Activated CD4-positive, alpha-beta memory T cell treated with anti-CD3 and anti-CD28 coated beads for 36 hours (primary cell): ENCODE measurements at regions not wholly inside any gene's neighbourhood (a gene's known extent, or its start where the extent isn't known, plus 50 kb on each side); places are given as distances from the start of the nearest gene placed in this dataset.

Experiments
- CTCF ChIA-PET: fragments of 350-600 bp; sonication (Branson Sonifier 250); formaldehyde crosslinking; loops from one replicate; lab custom pipeline; 2021; ENCODE audit warnings: antibody characterized with exemption, inconsistent platforms; lab: Charles Lee
- POLR2A ChIA-PET: fragments of 350-600 bp; sonication (Branson Sonifier 250); formaldehyde crosslinking; loops from one replicate; lab custom pipeline; 2021; ENCODE audit warnings: antibody characterized with exemption; lab: Charles Lee
- DNase-seq: peaks from one replicate; pipeline ENCODE4 v3.0.0-alpha.2; 2020
- H3K27ac Mint-ChIP-seq: one replicate; pipeline ENCODE4 v1.8.0; 2021; ENCODE audit warnings: mixed read lengths
- H3K27me3 Mint-ChIP-seq: one replicate; pipeline ENCODE4 v1.8.0; 2021; ENCODE audit warnings: mixed read lengths
- H3K36me3 Mint-ChIP-seq: one replicate; pipeline ENCODE4 v1.8.0; 2021; ENCODE audit warnings: mixed read lengths
- H3K4me1 Mint-ChIP-seq: one replicate; pipeline ENCODE4 v1.8.0; 2021; ENCODE audit warnings: low read depth, mixed read lengths
- H3K4me3 Mint-ChIP-seq: one replicate; pipeline ENCODE4 v1.8.0; 2021; ENCODE audit warnings: mild to moderate bottlenecking, mixed read lengths
- H3K9me3 Mint-ChIP-seq: one replicate; pipeline ENCODE4 v1.8.0; 2021; ENCODE audit warnings: mixed read lengths
- intact Hi-C: fragments of 100-400 bp; cut with micrococcal nuclease; formaldehyde crosslinking; loops from one replicate; pipeline ENCODE4 v1.15.1; 2023

DNA sequence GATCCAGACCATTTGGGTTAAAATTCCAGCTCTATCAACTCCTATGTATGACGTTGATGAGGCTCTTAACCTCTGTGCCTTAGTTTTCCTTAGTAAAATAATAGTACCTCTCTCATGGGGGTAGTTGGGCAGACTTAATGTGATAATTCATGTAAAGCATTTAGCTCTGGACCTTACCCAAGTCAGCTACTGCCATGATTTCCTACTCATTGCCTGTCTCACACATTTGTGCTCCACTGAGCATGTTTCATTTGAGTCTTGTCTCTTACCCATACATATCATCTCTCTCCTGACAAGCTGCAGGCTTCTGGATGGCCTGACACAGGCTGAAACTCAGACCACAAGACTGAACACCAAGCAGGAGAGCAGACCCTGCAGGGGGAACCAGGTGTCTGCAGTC lies 77.7 kb upstream of the ZBTB40 start:
- no peak overlapping the region for H3K27ac Mint-ChIP-seq
- intact Hi-C loops: no loop called here
- POLR2A ChIA-PET: no interaction called here
- H3K4me1 Mint-ChIP-seq: no peaks in the 10 kb centered on the region
- H3K27me3 Mint-ChIP-seq: peaks cover 8% of the 10 kb centered on the region
- peaks cover 10% of the 10 kb centered on the region for H3K9me3 Mint-ChIP-seq
- CTCF ChIA-PET: no interaction called here
- no peaks in the 10 kb centered on the region for H3K36me3 Mint-ChIP-seq
- DNase-seq: no peak
- H3K4me3 Mint-ChIP-seq: no peak overlapping the region

DNA sequence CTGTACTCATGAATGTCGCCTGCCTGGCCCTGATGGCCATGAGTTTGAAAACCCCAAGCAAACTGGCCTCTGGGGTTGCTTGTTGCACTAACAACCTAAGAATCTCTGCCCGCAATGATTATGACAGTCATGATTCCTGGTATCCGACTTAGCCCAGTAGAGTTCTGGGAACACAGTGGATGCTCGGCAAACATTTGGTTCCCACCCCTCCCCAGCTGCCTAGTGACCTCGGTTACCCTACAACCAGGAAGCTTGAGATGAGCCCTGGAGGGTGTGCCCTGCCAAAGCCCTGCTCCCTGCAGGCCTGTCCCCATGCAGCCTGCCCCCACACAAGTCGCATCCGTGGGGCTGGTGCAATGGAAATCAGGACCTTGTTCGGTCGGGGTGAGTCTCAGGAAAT lies 76.0 kb upstream of the ZBTB40 start:
- H3K27ac Mint-ChIP-seq: no peak overlapping the region
- H3K4me3 Mint-ChIP-seq: no peak overlapping the region
- CTCF ChIA-PET: no interaction called here
- no peaks in the 10 kb centered on the region for H3K36me3 Mint-ChIP-seq
- peaks cover 10% of the 10 kb centered on the region for H3K9me3 Mint-ChIP-seq
- H3K27me3 Mint-ChIP-seq: peaks cover 8% of the 10 kb centered on the region
- DNase-seq: no peak
- POLR2A ChIA-PET: no interaction called here
- no peaks in the 10 kb centered on the region for H3K4me1 Mint-ChIP-seq
- intact Hi-C loops: no loop called here

DNA sequence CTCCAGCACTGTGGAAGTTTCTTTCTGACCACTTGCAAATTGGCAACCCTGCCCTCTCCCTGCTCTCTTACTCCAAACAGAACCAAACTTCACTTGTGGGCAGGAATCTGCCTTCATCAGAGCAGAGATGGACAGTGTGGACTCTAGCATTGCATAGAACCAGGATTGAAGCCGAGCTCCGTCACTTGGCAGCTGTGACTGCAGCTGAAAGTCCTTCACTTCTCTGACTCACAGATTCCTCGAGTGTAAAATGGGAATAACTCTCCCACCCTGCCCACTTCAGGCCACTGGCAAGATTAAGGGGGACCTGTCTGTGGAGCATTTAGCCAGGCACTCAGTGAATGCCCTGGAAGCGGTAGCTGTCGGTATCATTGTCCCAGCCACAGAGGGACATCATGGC lies 75.7 kb upstream of the ZBTB40 start:
- Mint-ChIP-seq H3K4me1 (no peaks in the 10 kb centered on the region), H3K27me3 (peaks cover 8% of the 10 kb centered on the region), H3K36me3 (no peaks in the 10 kb centered on the region), H3K9me3 (peaks cover 10% of the 10 kb centered on the region), H3K4me3 (no peak overlapping the region), H3K27ac (no peak overlapping the region)
- intact Hi-C loops: no loop called here
- ChIA-PET POLR2A (no interaction called here), CTCF (no interaction called here)
- DNase-seq: no peak

DNA sequence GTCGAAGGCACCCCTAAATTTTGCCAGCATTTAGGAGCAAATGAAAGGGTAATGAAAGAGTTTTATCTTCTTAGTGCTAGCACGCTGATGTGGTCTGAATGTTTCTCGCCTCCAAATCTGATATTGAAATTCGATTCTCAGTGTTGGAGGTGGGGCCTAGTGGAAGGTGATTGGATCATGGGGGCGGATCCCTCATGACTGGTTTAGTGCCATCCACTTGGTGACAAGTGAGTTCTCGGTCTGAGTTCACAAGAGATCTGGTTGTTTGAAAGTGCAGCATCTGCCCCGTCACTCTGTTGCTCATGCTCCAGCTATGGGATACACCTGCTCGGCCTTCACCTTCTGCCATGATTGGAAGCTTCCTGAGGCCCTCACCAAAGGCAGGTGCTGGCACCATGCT lies 75.1 kb upstream of the ZBTB40 start:
- H3K9me3 Mint-ChIP-seq: peaks cover 10% of the 10 kb centered on the region
- CTCF ChIA-PET: no interaction called here

DNA sequence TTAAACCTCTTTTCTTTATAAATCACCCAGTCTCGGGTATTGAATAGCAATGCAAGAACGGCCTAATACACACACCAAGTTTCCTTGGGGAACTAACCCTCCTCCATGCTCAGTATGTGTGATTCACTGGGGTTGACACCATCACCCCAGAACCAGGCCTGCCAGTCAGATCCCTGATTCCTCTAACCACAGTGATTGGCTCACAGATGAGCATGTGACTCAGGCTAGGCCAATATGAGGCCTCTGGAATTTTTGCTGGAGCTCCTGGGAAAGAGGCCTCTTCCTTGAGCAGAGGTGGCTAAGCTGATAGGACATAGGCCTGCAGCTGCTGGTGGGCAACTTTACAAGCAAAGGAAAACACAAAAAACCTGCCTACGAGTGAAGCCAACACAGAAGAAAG lies 74.7 kb upstream of the ZBTB40 start:
- CTCF ChIA-PET: no interaction called here
- DNase-seq: no peak
- H3K4me1 Mint-ChIP-seq: no peaks in the 10 kb centered on the region
- no peak overlapping the region for H3K4me3 Mint-ChIP-seq
- H3K9me3 Mint-ChIP-seq: peaks cover 10% of the 10 kb centered on the region
- peaks cover 11% of the 10 kb centered on the region for H3K27me3 Mint-ChIP-seq
- no peaks in the 10 kb centered on the region for H3K36me3 Mint-ChIP-seq
- POLR2A ChIA-PET: no interaction called here
- intact Hi-C loops: no loop called here
- no peak overlapping the region for H3K27ac Mint-ChIP-seq

More for the DNA sequence above, 75.1 kb upstream of the ZBTB40 start:
- no peak overlapping the region for H3K4me3 Mint-ChIP-seq
- POLR2A ChIA-PET: no interaction called here
- H3K27me3 Mint-ChIP-seq: peaks cover 8% of the 10 kb centered on the region
- H3K36me3 Mint-ChIP-seq: no peaks in the 10 kb centered on the region
- H3K4me1 Mint-ChIP-seq: no peaks in the 10 kb centered on the region
- no peak for DNase-seq
- intact Hi-C loops: no loop called here
- H3K27ac Mint-ChIP-seq: no peak overlapping the region

DNA sequence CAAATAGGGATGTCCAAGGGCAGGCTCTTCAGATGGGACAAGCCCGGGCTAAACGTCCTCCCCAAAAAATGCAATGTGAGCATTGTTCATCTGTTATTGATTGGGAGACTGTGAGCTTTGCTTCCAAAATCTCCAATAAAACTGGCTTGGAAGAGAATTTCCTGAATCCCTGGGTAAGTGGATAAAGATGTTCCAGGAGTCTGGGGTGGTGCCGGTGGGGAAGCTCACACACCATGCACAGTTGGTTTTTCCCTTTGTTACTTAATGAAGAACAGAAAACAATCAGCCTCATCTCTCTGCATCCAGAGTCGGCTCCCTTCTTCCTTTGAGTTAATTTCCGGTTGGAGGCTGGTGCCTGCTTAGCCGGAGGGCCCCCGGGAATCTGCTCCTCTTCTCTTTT lies 72.1 kb upstream of the ZBTB40 start:
- no peak for DNase-seq
- no peaks in the 10 kb centered on the region for H3K4me1 Mint-ChIP-seq
- H3K27me3 Mint-ChIP-seq: peaks cover 10% of the 10 kb centered on the region
- ChIA-PET POLR2A (no interaction called here), CTCF (no interaction called here)
- no peaks in the 10 kb centered on the region for H3K36me3 Mint-ChIP-seq
- intact Hi-C loops: no loop called here
- H3K4me3 Mint-ChIP-seq: no peak overlapping the region
- no peak overlapping the region for H3K27ac Mint-ChIP-seq
- no peaks in the 10 kb centered on the region for H3K9me3 Mint-ChIP-seq

DNA sequence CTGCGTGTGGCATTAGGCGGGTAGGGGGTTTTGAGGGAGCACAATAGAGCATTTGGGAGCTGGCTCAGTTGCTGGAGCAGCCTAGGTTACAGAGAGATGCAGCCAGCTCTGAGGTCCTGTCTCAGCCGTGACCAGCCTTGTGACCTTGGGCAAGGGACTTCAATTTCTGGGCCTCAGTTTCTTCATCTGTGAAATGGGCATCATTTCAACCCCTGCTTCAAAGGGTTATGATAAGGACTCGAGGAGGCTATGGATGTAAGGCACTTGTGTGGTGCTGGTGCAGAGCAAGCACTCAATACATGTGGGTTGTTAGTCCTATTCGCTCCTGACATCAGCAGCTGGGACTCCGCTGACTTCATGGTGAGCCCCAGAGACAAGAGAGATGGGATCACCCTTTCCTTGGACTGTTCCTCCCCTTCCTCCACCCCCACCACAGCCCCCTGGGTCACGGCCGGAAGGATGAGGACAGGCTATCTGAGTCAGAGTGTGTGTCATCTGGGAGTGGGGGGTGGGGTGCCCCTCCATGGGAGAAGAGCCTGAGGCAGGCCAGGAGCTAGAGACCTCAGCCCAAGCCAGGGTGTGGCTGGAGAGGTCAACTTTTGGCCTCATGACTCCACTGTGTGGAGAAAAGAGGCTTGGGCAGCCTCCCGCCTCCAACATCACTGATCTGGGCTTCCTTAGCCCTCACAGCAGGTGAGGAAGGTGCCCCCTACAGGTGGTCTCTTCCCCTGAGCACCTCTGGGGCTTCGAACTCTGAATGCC lies 71.4 kb upstream of the ZBTB40 start:
- intact Hi-C loops: no loop called here
- no peak for DNase-seq
- H3K4me3 Mint-ChIP-seq: no peak overlapping the region
- peaks cover 10% of the 10 kb centered on the region for H3K27me3 Mint-ChIP-seq
- ChIA-PET POLR2A (no interaction called here), CTCF (no interaction called here)
- no peaks in the 10 kb centered on the region for H3K36me3 Mint-ChIP-seq
- no peaks in the 10 kb centered on the region for H3K9me3 Mint-ChIP-seq
- no peaks in the 10 kb centered on the region for H3K4me1 Mint-ChIP-seq
- H3K27ac Mint-ChIP-seq: no peak overlapping the region

DNA sequence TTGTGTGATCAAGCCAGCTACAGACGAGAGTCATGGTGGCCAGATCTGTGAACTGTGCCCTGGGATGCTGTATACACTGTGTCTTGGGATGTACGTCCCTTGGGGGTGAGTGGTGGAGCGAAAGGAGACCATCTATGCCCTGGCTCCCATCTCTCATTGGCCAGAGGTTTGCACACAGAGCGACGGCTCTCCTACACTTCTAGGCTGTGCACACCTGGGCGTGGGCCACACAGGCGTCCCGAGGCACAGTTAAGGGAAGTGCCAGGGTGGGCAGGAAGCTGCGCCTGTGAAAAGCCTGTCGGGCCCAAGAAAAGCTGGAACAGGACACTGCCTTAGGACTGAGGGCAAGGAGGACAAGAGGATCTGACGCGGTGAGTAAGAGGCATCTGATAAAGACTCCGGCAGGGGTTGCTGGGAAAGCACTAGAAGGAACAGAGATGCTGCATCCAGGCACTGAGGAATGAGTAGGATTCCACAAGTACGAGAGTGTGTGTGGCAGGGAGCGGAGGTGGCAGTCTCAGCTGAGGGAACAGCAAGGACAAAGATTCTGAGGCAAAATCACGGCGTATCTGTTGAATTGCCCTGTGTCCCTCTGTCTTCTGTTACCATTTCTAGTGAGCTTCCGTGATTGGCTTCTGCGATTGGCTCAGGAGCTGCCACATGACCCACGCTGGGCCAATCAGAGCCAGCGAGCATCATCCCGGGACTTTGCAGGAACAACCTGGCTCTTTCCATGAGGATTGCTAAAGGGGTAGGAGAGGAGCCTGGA lies 67.9 kb upstream of the ZBTB40 start:
- Mint-ChIP-seq H3K9me3 (no peaks in the 10 kb centered on the region), H3K4me1 (no peaks in the 10 kb centered on the region), H3K27me3 (peaks cover 26% of the 10 kb centered on the region), H3K27ac (no peak overlapping the region), H3K4me3 (no peak overlapping the region), H3K36me3 (no peaks in the 10 kb centered on the region)
- CTCF ChIA-PET: no interaction called here
- POLR2A ChIA-PET: no interaction called here
- no peak for DNase-seq
- intact Hi-C loops: no loop called here

DNA sequence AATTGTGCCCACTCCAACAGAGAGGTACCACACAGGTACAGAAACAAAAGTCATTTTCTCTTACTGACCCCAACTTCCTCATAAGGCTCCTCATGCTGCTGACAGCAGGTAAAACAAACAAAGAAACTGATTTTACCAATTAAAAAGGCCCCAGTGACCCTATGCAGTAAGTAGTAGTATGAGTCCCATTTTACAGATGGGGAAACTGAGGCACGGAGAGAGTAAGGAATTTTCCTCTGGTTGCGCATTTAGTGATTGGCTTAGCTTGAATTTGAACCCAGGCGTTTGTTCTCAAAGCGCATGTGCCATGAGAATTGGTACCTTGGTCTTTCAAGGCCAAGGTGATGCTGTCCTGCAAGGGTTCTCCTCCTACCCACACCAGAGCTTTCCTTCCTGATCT lies 66.1 kb upstream of the ZBTB40 start:
- H3K4me1 Mint-ChIP-seq: no peaks in the 10 kb centered on the region
- ChIA-PET POLR2A (no interaction called here), CTCF (no interaction called here)
- no peaks in the 10 kb centered on the region for H3K9me3 Mint-ChIP-seq
- no peak overlapping the region for H3K4me3 Mint-ChIP-seq
- no peak overlapping the region for H3K27ac Mint-ChIP-seq
- peaks cover 27% of the 10 kb centered on the region for H3K27me3 Mint-ChIP-seq
- H3K36me3 Mint-ChIP-seq: no peaks in the 10 kb centered on the region
- DNase-seq: no peak
- intact Hi-C loops: no loop called here

DNA sequence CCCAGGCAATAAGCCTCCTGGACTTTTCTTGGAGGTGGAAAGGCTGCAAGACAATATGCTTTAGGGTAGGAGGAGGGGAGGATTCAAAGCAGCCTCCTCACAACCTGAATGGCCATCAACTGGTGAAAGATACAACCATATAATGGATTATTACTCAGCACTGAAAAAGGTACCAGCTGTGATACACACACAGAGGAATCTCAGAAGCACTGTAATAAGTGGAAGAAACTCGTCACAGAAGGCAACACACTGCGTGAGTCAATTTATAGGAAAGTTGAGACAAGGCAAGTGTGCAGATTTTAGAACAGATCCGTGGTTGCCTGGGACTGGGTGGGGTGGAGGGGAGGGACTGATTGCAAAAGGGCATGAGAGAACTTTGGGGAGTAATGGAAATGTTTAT lies 64.9 kb upstream of the ZBTB40 start:
- H3K4me3 Mint-ChIP-seq: no peak overlapping the region
- H3K27me3 Mint-ChIP-seq: peaks cover 31% of the 10 kb centered on the region
- H3K36me3 Mint-ChIP-seq: no peaks in the 10 kb centered on the region
- no peak for DNase-seq
- H3K4me1 Mint-ChIP-seq: no peaks in the 10 kb centered on the region
- ChIA-PET POLR2A (no interaction called here), CTCF (no interaction called here)
- H3K27ac Mint-ChIP-seq: no peak overlapping the region
- H3K9me3 Mint-ChIP-seq: no peaks in the 10 kb centered on the region
- intact Hi-C loops: no loop called here

DNA sequence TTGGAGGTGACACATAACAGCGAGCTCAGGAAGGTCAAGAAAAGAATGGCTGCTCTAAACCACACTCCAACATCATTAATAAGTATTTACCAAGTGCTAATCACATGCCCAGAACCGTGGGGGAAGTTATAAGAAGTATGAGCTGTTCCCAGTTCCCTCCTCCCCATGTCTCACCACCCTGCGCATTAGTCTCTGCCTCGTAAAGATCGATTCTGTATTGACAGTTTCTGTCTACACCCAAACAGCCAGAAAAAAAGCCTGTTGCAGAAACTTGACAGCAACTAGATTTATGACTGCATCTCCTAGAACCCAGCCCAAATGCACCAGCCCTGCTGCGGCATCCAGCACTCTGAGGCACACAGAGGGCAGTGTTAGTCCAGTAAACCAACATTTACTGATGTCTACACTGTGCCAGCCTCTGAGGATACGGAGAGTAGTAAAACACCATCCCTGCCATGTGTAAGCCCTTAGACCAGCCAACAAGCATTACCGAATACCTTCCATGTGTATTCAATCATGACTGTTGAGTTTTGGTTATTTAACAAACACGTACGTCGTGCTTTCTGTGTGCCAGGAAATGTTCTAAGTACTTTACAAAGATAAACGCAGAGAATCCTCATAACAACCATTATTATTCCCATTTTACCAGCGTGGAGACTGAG lies 63.6 kb upstream of the ZBTB40 start:
- ChIA-PET CTCF (no interaction called here), POLR2A (no interaction called here)
- H3K36me3 Mint-ChIP-seq: no peaks in the 10 kb centered on the region
- no peaks in the 10 kb centered on the region for H3K9me3 Mint-ChIP-seq
- intact Hi-C loops: no loop called here
- no peak overlapping the region for H3K4me3 Mint-ChIP-seq
- no peaks in the 10 kb centered on the region for H3K4me1 Mint-ChIP-seq
- H3K27ac Mint-ChIP-seq: no peak overlapping the region
- H3K27me3 Mint-ChIP-seq: peaks cover 37% of the 10 kb centered on the region
- no peak for DNase-seq

DNA sequence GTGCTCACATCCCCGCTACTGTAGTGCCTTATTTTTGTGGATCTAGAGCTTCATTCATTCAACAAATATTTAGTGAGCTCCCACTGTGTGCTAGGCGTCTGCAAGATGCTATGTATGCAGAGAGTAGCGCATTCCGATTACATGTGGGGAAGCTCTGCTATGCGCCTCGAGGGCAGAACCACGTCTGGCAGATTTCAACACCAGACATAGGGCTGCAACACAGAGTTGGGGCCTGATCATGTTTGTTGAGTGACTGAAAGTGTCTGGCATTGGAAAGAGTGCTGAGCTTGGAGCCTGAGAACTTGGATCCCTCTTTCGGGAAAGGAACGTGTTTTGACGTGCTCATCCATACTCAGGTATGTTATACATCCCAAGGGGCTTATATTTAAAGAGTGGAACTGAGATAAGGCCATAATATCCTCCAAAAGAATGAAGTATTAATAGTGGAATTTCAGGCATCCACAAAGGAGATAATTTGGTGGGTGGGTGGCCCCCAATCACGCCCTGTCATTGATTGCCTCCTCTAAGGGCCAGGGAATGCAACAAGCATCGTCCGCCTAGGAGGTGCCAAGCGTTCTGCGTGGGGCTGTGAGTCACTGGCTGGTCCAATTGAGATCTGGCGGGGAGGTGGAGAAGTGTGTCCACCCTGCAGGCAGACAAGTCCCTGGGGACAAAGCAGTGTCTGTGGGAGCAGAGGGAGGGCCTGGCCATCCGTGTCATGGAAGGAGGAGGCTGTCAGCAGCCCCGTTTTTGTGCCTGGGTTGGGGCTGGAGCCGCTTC lies 62.8 kb upstream of the ZBTB40 start:
- Mint-ChIP-seq H3K27me3 (peaks cover 39% of the 10 kb centered on the region), H3K27ac (no peak overlapping the region), H3K4me1 (no peaks in the 10 kb centered on the region), H3K36me3 (no peaks in the 10 kb centered on the region), H3K9me3 (no peaks in the 10 kb centered on the region), H3K4me3 (no peak overlapping the region)
- POLR2A ChIA-PET: interaction anchor here (0.6 kb wide), 1 partner anchor 335 kb away, joined by 4 read pairs; no protein-coding TSS in a partner anchor
- DNase-seq: no peak
- CTCF ChIA-PET: no interaction called here
- intact Hi-C loops: no loop called here
